NCI-H1930 (cell line): ENCODE measurements at regions not wholly inside any gene's neighbourhood (a gene's known extent, or its start where the extent isn't known, plus 50 kb on each side); places are given as distances from the start of the nearest gene placed in this dataset.
"Not testable (repeated sequence)": the region's sequence is repeated elsewhere in the genome, so short reads cannot be mapped to it uniquely, and the experiment has no call there.

Experiments
- DNase-seq, 2 experiments: peaks; one replicate each; lab custom pipeline; 2025; lab: John Stamatoyannopoulos, UW

GRCh38 chr7:39758234-39758970 lies 135.0 kb downstream of the RALA start:
- no peak for DNase-seq

GRCh38 chr7:39761449-39761848 lies 138.1 kb downstream of the RALA start:
- no peak for DNase-seq

- DNase-seq, result not testable (repeated sequence)
These were observed 139.1 kb downstream of the RALA start for GRCh38 chr7:39762466-39762865.

- not testable (repeated sequence) for DNase-seq
These were observed 139.5 kb downstream of the RALA start for GRCh38 chr7:39762881-39763280.

GRCh38 chr7:39765833-39766232 lies 142.5 kb downstream of the RALA start:
- not testable (repeated sequence) for DNase-seq

GRCh38 chr7:39768439-39768838 lies 145.1 kb downstream of the RALA start:
- not testable (repeated sequence) for DNase-seq

- DNase-seq, result not testable (repeated sequence)
These were observed 151.0 kb downstream of the RALA start for GRCh38 chr7:39774341-39774851.

GRCh38 chr7:39781557-39781956 lies 158.2 kb downstream of the RALA start:
- not testable (repeated sequence) for DNase-seq

GRCh38 chr7:39786440-39786839 lies 163.1 kb downstream of the RALA start:
- DNase-seq, result not testable (repeated sequence)

GRCh38 chr7:39791035-39791434 lies 159.0 kb upstream of the CDK13 start:
- DNase-seq, result not testable (repeated sequence)

- DNase-seq, result not testable (repeated sequence)
These were observed 158.1 kb upstream of the CDK13 start for GRCh38 chr7:39791911-39792310.

GRCh38 chr7:39793026-39793425 lies 157.0 kb upstream of the CDK13 start:
- not testable (repeated sequence) for DNase-seq

GRCh38 chr7:39793851-39794250 lies 156.2 kb upstream of the CDK13 start:
- not testable (repeated sequence) for DNase-seq

GRCh38 chr7:39796947-39797346 lies 153.1 kb upstream of the CDK13 start:
- not testable (repeated sequence) for DNase-seq

- not testable (repeated sequence) for DNase-seq
These were observed 152.0 kb upstream of the CDK13 start for GRCh38 chr7:39798077-39798476.

- DNase-seq, result no peak
These were observed 141.1 kb upstream of the CDK13 start for GRCh38 chr7:39808796-39809481.

GRCh38 chr7:39810204-39810642 lies 139.8 kb upstream of the CDK13 start:
- no peak for DNase-seq

GRCh38 chr7:39810710-39811109 lies 139.3 kb upstream of the CDK13 start:
- DNase-seq, result no peak

- DNase-seq, result no peak
These were observed 138.9 kb upstream of the CDK13 start for GRCh38 chr7:39811161-39811614.

GRCh38 chr7:39816462-39817060 lies 133.5 kb upstream of the CDK13 start:
- DNase-seq, result no peak

- DNase-seq, result no peak
These were observed 130.5 kb upstream of the CDK13 start for GRCh38 chr7:39819514-39819913.

GRCh38 chr7:39824456-39825200 lies 125.4 kb upstream of the CDK13 start:
- no peak for DNase-seq
